Activated naive CD8-positive, alpha-beta T cell treated with anti-CD3 and anti-CD28 coated beads, Interleukin-2, amount 50 U/mL, for 16 hours (primary cell): ENCODE measurements at regions not wholly inside any gene's neighbourhood (a gene's known extent, or its start where the extent isn't known, plus 50 kb on each side); places are given as distances from the start of the nearest gene placed in this dataset.

ENCODE experiments used
- DNase-seq: peaks from one replicate; pipeline ENCODE4 v3.0.0-alpha.2; 2020; ENCODE audit warnings: low read depth, low spot score

DNA sequence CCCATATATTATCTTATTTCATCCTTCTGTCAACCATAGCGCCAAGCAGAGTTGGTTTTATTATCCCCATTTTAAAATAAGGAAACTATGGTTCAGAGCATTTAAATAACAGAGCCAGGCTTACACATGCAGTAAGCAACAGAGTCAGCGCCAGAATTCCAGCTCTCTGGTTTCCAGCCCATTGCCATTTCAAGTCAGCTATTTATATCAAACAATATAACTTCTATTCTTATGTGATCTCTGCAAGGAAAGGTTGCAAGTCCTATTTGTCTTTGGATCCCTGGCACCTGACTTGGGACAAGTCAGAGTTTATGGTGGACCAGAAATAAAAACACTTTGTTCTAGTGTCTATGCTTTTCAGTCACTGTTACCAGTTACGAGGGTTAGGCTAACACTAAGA, 174.1 kb upstream of the EEA1 start:
- no peak for DNase-seq

DNA sequence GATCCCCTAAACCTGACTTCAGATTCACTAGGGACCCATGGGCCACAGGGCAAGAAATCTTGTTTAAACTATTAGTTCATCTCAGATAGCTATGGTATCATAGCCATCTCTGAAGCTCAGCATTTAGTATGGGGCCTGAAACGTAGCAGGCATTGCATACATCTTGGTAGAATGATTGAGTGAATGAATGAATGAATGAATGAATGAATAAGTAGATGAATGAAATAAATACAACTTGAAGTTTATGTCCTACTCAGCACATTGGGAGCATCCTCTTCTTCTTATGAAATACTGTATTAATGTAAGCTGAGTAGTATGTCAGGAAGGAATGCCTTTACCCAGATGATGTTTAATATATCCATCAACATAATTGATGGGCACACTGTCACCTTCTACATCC, 175.4 kb upstream of the EEA1 start:
- no peak for DNase-seq

DNA sequence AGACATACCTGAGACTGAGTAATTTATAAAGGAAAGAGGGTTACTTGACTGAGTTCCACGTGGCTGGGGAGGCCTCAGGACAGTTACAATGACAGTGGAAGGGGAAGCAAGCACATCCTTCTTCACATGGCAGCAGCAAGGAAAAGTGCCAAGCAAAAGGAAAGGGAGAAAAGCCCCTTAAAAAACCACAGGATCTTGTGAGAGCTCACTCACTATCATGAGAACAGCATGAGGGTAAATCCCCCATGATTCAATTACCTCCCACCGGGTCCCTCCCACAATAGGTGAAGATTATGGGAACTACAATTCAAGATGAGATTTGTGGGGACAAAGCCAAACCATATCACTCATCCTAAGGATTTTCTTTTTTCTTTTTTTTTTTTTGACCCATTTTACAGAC, 177.8 kb upstream of the EEA1 start:
- no peak for DNase-seq

DNA sequence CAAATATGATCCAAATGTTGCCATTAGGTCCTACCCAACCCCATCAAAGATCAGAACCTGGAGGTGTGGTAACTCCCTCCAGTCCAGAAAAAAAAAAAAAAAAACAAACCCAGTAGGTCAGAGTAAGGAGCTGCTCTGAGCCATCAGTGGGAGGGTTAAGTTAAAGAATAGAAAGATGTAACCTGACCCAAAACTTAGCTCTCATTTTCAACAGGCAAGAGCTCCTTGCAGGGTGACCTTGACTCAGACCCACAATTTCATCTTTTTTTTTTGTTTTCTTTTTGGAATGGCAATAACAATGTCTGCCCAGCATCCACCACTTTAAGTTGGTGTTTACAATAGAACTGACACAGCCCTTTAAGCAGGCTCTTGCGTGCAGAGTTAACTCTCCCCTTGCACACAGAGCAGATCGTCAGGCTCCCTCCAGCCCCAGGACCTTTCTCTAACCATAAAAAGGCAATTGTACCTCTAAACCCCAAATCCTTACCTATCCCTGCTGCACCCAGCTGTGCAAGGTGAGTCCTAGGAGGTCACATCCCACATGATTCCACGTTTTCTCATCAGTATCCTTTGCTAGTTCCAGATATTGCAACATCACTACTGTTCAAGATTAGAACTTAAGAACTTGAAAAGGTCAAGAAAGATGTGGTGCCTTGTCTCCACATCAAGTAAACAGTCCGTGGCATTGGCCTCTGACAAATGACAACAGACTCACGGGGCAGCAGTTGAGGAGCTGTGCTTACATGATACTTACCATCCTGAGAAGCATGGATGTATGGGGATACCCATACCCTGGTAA, 178.6 kb upstream of the EEA1 start:
- no peak for DNase-seq

GRCh38 chr12:93108985-93109384, 179.9 kb upstream of the EEA1 start:
- no peak for DNase-seq

DNA sequence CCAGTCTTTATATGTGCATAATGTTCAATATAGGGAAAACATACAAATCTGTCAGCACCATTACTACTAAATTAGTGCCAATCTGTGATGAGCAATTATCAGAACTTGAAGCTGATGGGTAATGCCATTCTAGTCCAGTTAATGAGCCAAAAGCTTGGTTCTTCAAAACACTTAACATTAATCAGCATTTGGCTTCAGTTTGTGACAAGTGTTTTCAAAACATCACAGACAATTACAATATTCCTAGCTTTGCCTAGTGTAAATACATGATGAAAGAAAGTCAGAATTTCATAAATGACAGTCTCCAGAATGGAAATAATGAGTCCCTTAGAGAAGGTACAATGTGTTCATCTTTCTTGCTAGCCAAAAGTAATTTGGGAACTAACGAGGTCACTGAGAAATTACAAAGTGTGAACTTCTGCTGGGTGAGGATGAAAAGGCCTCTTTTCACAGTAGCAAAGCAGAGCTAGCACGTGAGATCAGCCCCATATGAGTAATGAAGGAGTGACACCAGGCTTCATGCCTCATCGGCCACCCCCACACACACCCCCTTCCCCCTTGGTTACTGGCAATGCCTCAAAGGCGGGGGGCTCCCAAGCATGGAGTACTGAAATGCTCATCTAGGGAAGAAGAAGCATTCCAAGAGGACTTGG, 180.6 kb upstream of the EEA1 start:
- no peak for DNase-seq

GRCh38 chr12:93111773-93112172, 182.7 kb upstream of the EEA1 start:
- no peak for DNase-seq

DNA sequence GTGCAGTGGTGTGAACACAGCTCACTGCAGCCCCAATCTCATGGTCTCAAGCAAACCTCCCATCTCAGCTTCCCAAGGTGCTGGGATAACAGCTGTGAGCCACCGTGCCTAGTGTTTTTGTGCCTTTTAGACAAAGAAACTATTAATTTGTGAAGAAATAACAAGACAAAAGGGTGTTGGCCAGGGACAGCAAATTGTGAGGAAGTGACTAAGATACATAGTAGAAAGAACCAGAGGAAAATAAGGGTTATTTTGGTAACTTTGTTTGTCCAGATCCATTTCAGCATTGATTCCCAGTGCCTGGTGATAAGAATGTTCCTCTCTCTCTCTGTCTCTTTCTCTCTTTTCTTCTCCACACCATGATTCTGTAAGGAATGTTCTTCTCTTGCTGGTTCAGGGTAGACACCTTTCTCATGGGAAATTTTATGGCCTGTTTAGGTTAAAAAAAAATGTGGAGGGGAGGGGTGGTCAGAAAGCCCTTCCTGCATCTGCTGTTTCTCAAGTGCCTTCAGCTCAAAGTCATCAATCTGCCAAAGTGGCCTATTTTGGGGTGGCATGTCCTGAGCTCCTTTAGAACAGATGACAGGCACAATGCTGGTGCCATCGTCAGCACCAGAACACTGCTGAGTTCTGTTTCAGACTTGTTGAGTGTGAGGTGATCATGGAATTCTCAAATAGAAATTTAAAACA, 184.4 kb upstream of the EEA1 start:
- no peak for DNase-seq

GRCh38 chr12:93115198-93115601, 186.1 kb upstream of the EEA1 start:
- no peak for DNase-seq

GRCh38 chr12:93115646-93116045, 186.6 kb upstream of the EEA1 start:
- DNase-seq: no peak

DNA sequence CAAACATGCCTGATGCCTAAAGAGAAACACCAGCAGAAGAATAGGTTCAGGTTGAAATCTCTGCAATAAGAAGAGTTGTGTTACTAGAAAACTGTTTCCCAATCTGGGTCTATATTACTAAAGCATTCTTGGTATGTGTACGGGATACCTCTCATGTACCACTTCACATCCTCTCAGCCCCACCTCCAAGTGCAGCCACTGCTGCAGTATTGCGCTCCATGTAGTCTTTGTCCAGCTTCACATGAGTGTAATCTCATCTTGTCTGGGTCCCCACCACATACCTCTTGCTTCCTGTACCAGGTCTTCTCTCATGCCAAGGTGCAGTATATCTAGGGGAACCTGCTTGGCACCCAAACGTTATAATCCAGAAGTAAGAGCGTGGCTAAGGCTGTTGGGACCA, 187.5 kb upstream of the EEA1 start:
- no peak for DNase-seq

DNA sequence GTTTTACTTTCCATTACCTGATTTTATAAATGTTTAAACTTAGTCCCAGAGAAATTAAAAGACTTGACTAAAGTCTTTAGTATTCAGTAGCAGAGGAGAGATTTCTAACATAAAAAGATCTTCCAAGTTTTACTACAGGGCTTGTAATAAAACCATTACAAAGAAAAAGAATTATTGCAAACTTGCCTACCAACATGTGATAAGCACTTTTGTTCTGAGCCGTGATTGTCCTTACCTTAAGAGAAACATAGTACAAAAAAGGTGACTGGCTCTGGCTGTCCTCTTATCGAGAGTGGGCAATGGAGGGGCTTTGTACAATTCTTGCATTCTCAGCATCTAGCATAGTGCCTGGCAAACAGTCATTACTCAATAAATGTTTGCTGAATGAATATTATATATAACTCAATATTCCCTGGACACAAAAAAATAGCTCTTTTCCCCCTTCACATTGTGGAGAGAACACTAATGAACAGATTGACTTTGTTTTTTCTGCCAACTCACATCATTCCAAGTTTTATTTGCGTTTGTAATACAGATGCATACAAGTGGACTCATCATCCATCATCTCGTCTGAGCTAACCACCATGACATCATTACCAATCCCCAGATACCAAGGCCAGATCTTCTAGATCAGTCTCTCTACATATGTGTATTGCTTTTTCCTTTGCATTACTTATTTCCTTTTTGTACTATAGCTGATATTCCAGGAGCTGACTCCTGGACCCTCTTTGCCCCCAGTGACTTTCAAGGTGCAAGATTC, 192.8 kb upstream of the EEA1 start:
- DNase-seq: no peak

- no peak for DNase-seq
These were observed 193.5 kb upstream of the EEA1 start for GRCh38 chr12:93122569-93123091.

GRCh38 chr12:93125126-93125525, 196.0 kb upstream of the EEA1 start:
- no peak for DNase-seq

- DNase-seq: no peak
These were observed 197.0 kb upstream of the EEA1 start for GRCh38 chr12:93126069-93126474.

DNA sequence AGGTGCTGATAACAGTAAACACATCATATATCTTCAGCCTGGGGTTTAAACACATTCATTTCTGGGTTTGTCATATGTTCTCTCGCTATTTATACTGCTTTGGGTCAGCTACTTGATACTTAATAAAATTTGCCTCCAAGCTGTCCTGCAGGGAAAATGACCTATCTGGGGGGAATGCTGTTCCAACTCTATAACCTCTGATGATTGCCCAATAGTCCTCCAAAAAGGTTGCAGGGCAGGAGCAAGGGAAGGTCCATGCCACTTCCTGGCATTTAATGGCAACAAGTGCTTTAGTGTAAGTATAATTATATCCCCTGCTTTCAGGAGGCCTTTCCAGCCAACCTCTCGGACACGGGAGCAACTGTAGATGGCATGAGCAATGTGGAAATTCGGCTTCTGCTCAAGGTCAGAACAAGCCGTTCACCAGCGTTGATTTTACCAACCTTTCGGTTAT, 198.0 kb upstream of the EEA1 start:
- DNase-seq: no peak

GRCh38 chr12:93127582-93128331, 198.7 kb upstream of the EEA1 start:
- no peak for DNase-seq

DNA sequence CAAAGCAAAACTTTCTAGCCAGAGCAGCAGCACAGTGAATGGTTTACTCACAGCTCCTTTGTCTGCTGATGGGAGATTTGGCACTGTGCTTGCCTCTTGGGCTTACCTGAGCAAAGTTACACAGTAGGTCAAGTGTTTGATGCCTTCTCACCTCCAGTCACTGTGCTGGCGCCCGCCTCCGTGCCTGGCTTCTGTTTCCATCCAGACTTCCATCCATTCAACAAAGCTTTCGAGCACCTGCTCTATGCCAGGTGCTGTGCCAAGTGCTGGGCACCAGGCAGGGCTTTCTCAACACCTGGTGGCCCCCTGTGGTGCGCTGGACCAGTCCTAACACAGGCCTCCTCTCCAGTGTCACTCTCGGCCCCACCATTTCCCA, 199.2 kb upstream of the EEA1 start:
- no peak for DNase-seq

DNA sequence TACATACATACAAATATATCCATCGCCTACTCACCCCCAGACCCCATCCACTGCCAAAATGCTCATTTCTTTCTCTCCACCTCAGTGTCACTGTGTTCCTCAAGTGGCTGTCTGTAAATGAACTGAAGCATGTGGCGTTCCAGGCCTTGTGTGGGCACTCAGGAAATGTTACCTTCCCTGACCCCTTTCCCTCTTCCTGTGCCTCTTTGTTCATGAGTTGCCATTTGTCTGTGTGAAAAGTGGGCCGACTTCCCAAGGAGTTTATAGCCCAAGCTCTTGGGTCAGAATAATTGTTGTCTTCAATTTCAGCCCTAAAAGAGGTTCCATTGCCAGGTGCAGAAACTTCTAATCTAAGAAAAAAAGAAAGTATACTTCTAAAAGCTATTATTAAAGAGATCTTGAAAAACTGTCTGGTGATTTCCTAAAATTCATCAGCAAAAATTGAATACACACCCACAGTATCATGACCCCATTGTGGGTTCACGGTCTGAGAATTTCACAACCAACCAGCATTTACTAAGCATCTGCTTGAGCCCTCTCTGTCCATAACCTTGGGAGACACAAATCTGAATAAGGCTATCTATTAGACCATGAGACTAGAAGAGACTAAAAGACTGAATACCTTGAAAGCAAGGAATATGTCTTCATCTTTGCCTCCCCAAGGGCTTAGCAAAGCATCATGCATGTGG, 201.4 kb upstream of the EEA1 start:
- no peak for DNase-seq

- no peak for DNase-seq
These were observed 204.3 kb upstream of the EEA1 start for GRCh38 chr12:93133361-93133760.
